ENCODE measurements at regions not wholly inside any gene's neighbourhood (a gene's known extent, or its start where the extent isn't known, plus 50 kb on each side); places are given as distances from the start of the nearest gene placed in this dataset.
"Not testable (repeated sequence)": the region's sequence is repeated elsewhere in the genome, so short reads cannot be mapped to it uniquely, and the experiment has no call there.

- DNase-seq (ENCODE audit: low read depth in 2 of 2), result no peak
Observed at GRCh38 chr5:68115584-68115983, 100.0 kb upstream of the PIK3R1 start.

DNA sequence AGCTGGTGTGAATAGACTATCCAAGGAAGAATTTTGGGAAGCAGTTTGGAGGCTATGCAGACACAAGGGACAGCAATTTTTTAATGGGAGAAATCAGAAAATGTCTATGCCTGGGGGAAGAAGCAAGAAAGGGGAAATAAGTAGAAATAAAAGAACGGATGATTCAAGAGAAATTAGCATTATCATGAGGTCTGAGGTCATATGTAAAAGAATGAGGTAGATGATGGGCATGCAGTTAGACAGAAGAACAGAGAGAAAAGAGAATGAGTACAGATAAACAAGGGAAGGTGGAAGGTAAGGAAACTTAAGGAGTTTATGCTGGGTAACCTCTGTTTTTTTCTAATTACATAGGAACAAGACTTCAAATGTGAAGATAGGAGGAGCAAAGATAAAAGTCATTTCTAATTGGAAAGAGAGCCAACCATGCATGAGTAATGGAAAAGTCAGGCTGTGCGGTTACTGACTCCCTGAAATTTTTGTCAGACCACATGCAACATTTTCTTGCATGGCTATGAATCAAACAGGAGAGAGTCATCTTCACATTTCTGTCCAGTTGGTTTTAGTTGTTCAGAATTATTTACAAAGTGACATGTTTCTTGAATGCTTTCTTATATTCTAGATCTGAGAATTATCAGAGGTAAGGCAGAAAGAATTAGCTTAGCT lies 101.0 kb upstream of the PIK3R1 start:
- DNase-seq (ENCODE audit: low read depth in 2 of 2), result no peak

GRCh38 chr5:68112658-68113057 lies 102.9 kb upstream of the PIK3R1 start:
- DNase-seq (ENCODE audit: low read depth in 2 of 2), result no peak

DNA sequence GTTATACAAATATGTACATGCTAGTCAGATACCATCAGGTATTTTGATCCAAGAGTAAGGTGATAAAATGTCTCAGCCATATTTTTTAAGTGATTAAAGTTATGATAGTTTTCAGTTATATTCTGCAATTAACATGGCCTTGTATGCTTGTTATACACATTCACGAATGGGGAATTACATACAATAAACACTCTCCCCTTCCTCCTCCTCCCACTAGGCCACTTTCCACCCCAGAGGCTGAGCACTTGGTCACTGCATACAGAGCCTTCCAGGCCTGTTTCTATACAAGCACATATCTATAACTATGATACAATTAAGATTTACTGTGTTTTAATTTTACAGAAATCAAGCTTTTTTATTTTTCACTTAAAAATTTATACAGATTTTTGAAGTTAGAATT lies 104.7 kb upstream of the PIK3R1 start:
- DNase-seq (ENCODE audit: low read depth in 2 of 2), result no peak

- no peak for DNase-seq (ENCODE audit: low read depth in 2 of 2)
Observed at GRCh38 chr5:68110264-68110663, 105.3 kb upstream of the PIK3R1 start.

DNA sequence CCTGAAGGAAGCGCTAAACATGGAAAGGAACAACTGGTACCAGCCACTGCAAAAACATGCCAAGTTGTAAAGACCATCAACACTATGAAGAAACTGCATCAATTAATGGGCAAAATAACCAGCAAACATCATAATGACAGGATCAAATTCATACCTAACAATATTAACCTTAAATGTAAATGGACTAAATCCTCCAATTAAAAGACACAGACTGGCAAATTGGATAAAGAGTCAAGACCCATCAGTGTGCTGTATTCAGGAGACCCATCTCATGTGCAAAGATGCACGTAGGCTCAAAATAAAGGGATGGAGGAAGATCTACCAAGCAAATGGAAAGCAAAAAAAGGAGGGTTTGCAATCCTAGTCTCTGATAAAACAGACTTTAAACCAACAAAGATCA lies 111.3 kb upstream of the PIK3R1 start:
- not testable (repeated sequence) for DNase-seq (ENCODE audit: low read depth in 2 of 2)

GRCh38 chr5:68103297-68103696 lies 112.3 kb upstream of the PIK3R1 start:
- not testable (repeated sequence) for DNase-seq (ENCODE audit: low read depth in 2 of 2)

GRCh38 chr5:68099327-68099726 lies 116.2 kb upstream of the PIK3R1 start:
- DNase-seq (ENCODE audit: low read depth in 2 of 2), result no peak

- no peak for DNase-seq (ENCODE audit: low read depth in 2 of 2)
Observed at GRCh38 chr5:68093455-68094159, 121.9 kb upstream of the PIK3R1 start.

- no peak for DNase-seq (ENCODE audit: low read depth in 2 of 2)
Observed at GRCh38 chr5:68088302-68088701, 127.3 kb upstream of the PIK3R1 start.

DNA sequence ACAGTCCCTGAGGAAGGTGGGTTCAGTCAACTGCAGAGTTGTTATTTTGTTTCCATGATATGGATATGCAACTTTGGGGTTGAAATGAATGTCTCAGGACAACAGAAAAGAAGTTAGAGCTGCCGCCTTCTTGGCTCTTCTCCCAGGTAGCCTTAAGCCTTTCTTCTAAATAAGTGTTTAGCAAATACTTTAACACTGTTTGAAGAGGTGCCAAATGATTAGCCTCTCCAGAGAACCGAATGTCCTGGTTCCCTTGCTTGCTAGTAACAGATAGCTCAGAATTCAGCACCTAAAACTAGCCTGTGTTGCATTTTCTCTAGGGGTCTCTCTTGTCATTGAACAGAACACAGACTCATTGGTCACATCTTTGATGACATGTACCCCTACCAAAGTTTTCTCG lies 127.7 kb upstream of the PIK3R1 start:
- no peak for DNase-seq (ENCODE audit: low read depth in 2 of 2)

GRCh38 chr5:68086857-68087256 lies 128.7 kb upstream of the PIK3R1 start:
- DNase-seq (ENCODE audit: low read depth in 2 of 2), result no peak

- DNase-seq (ENCODE audit: low read depth in 2 of 2), result no peak
Observed at GRCh38 chr5:68086439-68086838, 129.1 kb upstream of the PIK3R1 start.

GRCh38 chr5:68084396-68084795 lies 131.2 kb upstream of the PIK3R1 start:
- DNase-seq (ENCODE audit: low read depth in 2 of 2), result no peak

DNA sequence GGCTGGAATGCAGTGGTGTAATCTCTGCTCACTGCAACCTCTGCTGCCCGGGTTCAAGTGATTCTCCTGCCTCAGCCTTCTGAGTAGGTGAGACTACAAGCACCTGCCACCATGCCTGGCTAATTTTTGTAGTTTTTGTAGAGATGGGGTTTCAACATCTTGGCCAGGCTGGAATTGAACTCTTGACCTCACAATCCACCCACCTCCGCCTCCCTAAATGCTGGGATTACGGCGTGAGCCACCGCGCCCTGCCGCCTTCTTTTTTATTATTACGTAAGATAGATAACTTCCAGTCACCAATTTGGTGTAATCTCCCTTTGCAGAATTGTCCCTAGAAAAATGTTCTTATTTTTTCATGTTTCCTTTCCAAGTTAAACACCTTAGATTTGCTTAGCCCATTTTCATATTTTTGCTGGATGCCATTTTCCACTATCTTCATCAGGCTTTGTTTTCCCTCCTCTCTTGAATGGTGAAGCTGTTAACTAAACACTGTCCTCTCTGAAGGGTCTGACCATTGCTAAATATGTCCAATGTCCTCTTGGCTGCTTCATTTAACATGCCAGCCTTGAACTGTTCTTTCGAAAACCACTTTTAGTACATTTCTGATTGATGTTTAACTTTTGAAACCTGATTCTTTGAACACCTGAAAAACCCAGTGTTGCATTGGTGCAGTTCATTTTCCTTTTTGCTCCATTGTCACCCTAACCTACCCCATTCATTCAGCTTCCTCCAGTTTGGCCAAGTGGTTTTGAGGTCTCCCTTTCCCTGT lies 135.1 kb upstream of the PIK3R1 start:
- DNase-seq (ENCODE audit: low read depth in 2 of 2), result no peak

DNA sequence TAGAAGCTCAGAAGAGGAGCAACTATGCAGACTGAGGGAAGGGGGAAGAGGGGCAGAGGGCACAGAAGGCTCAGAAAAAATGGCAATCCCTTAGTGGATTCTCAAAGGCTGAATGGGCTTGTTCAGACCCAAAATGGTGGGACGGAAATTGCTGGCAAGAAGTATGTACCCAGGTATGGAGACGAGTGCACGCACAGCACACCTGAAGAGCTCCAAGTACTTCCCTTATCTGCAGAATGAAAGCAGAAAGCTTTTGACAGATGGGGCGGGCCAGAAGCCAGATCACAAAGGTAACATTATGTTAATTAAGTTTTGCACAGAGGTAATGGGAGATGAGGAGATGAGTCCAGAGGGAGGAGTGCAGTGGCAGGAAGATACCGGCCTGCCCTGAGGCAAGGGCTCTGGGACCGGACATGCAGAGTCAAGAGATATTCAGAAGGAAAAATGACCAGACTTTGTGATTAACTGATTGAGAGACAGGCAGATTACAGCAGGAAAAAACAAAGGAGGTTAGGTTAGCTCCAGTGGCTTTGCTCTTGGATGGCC lies 138.1 kb upstream of the PIK3R1 start:
- no peak for DNase-seq (ENCODE audit: low read depth in 2 of 2)

DNA sequence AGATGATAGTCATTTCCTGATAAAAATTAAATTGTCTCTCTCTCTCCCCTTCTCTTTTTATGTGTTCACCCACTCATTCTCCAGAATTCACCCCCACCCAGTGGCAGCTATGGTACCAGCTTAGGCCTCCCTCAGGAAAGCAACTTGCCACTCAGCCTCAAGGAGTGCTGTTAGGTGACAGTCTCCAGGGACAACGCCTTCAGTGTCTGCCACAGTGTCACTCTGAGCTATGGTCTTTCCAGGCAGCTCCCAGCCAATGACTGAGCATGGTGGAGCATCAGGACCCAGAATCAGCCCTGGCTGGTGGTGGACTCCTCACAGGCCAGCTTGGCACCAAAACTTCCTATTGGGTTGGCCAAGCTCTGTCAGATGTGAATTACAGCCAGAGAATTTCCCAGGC lies 140.9 kb upstream of the PIK3R1 start:
- no peak for DNase-seq (ENCODE audit: low read depth in 2 of 2)

DNA sequence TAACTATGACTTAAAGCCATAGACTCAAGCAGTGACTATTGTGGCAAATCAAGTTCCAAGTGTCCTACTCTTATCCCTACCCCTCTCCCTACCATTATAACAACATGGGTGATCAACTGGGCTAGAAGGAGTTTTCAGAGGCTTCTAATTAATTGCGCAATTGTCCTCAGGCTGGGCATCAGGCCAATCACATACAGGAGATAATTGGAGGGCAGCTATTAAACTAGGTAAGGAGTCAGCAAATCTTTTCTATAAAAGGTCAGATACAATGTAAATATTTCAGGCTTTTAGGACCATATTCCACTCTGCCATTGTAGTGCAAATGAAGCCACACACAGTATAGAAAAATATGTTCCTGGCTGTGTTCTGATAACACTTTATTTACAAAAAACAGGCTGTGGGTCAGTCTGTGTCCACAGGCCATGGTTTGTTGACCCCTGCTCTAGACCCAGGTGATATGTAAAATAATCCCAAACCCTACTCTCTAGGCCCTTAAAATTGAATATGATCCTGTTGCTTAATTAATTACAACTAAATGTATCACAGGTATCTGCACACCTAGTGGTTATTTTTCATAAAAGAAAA lies 141.4 kb upstream of the PIK3R1 start:
- DNase-seq (ENCODE audit: low read depth in 2 of 2), result no peak

- DNase-seq (ENCODE audit: low read depth in 2 of 2), result no peak
Observed at GRCh38 chr5:68071736-68072135, 143.8 kb upstream of the PIK3R1 start.

DNA sequence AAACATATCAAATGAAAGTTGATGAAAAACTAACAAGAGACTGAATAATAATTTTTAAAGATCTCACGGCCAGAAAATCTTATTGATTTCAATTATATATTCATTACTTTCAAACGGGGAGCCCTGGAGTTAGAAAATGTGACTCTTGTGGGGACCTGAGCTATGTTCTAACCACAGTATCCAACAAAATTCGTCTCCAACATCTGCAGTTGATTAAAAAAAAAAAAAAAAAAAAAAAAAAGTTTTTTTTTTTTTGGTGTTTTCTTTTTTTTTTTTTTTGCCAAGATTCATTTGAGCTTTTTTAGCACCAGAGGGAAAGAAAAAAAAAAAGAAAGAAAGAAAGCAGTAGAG lies 144.3 kb upstream of the PIK3R1 start:
- no peak for DNase-seq (ENCODE audit: low read depth in 2 of 2)

DNA sequence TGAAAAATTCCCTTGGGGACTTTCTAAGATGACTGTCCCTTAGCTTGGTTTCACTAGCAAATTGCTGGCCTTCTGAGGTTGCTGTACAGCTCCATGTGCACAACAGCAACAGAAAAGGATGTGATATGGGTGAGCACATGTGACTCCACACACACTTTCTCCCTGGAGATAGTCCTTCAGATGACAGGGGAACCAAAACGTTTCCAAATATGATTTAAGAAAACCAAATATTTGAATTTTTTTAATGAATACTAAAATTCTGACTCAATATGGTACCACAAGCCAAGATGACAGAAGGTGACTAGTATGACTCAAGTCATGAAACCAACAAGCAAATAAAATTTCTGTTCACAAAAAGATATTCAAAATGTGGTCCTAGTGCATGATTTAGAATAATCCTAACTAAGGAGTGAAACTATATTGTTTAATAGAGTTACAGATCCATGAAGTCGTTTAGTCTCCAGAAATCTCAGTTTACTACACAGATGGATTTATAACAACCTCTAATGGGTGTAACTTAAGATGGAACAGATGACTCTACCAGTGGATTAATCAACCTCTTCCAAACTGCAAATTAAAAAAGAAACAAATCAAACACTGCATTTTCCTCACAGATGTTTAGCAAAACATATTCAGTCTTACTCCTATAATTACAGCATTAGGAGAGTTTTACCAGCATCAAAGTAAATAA lies 144.8 kb upstream of the PIK3R1 start:
- DNase-seq (ENCODE audit: low read depth in 2 of 2), result no peak
